Neural crest cell (in vitro differentiated cells): ENCODE measurements at regions not wholly inside any gene's neighbourhood (a gene's known extent, or its start where the extent isn't known, plus 50 kb on each side); places are given as distances from the start of the nearest gene placed in this dataset.
A peak's percentile ranks its signal among the peaks of the same experiment; 100 is the strongest.

ENCODE experiments used
- DNase-seq: peaks from one replicate; pipeline ENCODE4 v3.0.0; 2021; ENCODE audit warnings: low read depth, mixed read lengths, low spot score
- H3K27ac Mint-ChIP-seq: one replicate; pipeline ENCODE4 v1.8.0; 2021; ENCODE audit warnings: mild to moderate bottlenecking, mixed read lengths; ENCODE audit not compliant: unreplicated experiment
- H3K27me3 Mint-ChIP-seq: 2 replicates; pipeline ENCODE4 v1.8.0; 2021; ENCODE audit warnings: low read depth, mild to moderate bottlenecking, mixed read lengths
- H3K36me3 Mint-ChIP-seq: 2 replicates; pipeline ENCODE4 v1.8.0; 2021; ENCODE audit warnings: low read depth, mild to moderate bottlenecking, mixed read lengths
- H3K4me1 Mint-ChIP-seq: 2 replicates; pipeline ENCODE4 v1.8.0; 2021; ENCODE audit warnings: mixed read lengths
- H3K4me3 Mint-ChIP-seq: one replicate; pipeline ENCODE4 v1.8.0; 2021; ENCODE audit warnings: mild to moderate bottlenecking, mixed read lengths
- H3K9me3 Mint-ChIP-seq: 2 replicates; pipeline ENCODE4 v1.8.0; 2021; ENCODE audit warnings: mixed read lengths
- TF ChIP-seq, protein P1 (sequence below): fragments of 200-600 bp; sonication (generic); conservative IDR thresholded peaks from 2 replicates; pipeline ENCODE4 v1.5.0; 2021; ENCODE audit warnings: antibody characterized with exemption, mild to moderate bottlenecking

- Mint-ChIP-seq H3K4me3 (no peak overlapping the region), H3K9me3 (peaks cover 2% of the 10 kb centered on the region), H3K27me3 (no peaks in the 10 kb centered on the region), H3K36me3 (no peaks in the 10 kb centered on the region), H3K4me1 (peaks cover 12% of the 10 kb centered on the region), H3K27ac (no peak overlapping the region)
- no peak for DNase-seq
- TF ChIP-seq, protein P1, sequence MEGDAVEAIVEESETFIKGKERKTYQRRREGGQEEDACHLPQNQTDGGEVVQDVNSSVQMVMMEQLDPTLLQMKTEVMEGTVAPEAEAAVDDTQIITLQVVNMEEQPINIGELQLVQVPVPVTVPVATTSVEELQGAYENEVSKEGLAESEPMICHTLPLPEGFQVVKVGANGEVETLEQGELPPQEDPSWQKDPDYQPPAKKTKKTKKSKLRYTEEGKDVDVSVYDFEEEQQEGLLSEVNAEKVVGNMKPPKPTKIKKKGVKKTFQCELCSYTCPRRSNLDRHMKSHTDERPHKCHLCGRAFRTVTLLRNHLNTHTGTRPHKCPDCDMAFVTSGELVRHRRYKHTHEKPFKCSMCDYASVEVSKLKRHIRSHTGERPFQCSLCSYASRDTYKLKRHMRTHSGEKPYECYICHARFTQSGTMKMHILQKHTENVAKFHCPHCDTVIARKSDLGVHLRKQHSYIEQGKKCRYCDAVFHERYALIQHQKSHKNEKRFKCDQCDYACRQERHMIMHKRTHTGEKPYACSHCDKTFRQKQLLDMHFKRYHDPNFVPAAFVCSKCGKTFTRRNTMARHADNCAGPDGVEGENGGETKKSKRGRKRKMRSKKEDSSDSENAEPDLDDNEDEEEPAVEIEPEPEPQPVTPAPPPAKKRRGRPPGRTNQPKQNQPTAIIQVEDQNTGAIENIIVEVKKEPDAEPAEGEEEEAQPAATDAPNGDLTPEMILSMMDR, result no peak
Observed at GRCh38 chrX:134717698-134718097, 59.4 kb upstream of the PLAC1 start.

- H3K4me1 Mint-ChIP-seq, result peaks cover 12% of the 10 kb centered on the region
- H3K27ac Mint-ChIP-seq, result peak overlapping the region; percentile 27
- no peak overlapping the region for H3K4me3 Mint-ChIP-seq
- no peak for DNase-seq
- H3K36me3 Mint-ChIP-seq, result no peaks in the 10 kb centered on the region
- H3K27me3 Mint-ChIP-seq, result no peaks in the 10 kb centered on the region
- TF ChIP-seq, protein P1, result no peak
- peaks cover 2% of the 10 kb centered on the region for H3K9me3 Mint-ChIP-seq
Observed at GRCh38 chrX:134716620-134717012, 58.3 kb upstream of the PLAC1 start.

DNA sequence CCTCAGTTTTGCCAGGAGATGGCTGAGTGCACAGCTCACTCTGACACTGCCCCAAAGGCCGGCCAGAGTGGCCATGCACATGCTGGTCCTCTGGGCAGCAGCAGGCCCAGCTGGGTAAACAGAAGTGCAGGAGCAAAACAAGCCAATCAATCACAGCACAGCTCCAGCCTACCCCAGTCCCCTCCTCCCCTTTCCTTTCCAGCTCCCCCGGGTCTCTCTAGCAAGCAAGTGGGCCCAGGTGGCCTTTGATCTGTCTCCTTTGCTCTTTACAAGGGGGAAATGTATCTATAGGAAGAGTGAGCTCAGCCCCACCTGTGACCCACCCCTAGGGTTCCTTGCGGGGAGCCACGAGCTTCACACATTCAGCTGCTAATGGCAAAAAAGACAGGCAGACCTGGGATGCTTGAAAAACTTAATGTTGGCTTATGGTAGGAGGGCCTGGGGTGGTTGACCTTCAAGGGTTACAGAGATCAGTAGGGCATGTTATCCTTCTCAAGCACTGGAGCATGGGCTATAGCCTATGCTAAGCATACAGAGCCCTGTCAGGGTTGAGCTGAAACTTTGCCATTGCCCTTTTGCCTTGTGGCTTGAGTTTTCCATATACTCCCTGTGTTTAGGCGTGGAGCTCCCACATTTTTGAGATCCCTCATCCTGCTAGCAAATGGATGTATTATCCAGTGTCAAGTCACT, 57.8 kb upstream of the PLAC1 start:
- Mint-ChIP-seq H3K27ac (peak overlapping the region; percentile 75), H3K4me1 (peaks cover 12% of the 10 kb centered on the region), H3K4me3 (no peak overlapping the region), H3K9me3 (peaks cover 2% of the 10 kb centered on the region), H3K27me3 (no peaks in the 10 kb centered on the region), H3K36me3 (no peaks in the 10 kb centered on the region)
- TF ChIP-seq, protein P1, result no peak
- no peak for DNase-seq

DNA sequence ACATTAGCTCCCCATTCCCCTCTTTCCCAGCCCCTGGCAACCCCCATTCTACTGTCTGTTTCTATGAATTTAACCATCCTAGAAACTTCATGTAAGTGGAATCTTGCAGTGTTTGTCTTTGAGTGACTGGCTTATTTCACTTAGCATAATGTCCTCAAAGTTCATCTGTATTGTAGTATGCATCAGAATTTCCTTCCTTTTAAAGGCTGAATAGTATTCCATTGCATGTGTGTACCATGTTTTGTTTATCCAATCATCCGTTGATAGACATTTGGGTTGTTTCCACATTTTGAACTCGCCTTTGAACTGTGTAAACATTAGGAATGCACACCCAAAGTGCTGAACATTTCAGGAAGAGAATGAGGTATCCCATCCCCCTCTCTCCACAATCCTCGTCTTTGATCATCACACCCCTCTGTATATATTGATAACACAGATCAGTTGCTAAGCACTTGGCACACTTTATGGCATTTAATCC, 56.4 kb upstream of the PLAC1 start:
- TF ChIP-seq, protein P1, result no peak

GRCh38 chrX:134713618-134714107, 55.4 kb upstream of the PLAC1 start:
- H3K9me3 Mint-ChIP-seq, result peaks cover 2% of the 10 kb centered on the region
- H3K4me3 Mint-ChIP-seq, result no peak overlapping the region

More for the DNA sequence above, 56.4 kb upstream of the PLAC1 start:
- Mint-ChIP-seq H3K9me3 (peaks cover 2% of the 10 kb centered on the region), H3K36me3 (no peaks in the 10 kb centered on the region), H3K4me3 (no peak overlapping the region), H3K4me1 (peaks cover 12% of the 10 kb centered on the region), H3K27me3 (no peaks in the 10 kb centered on the region), H3K27ac (no peak overlapping the region)
- DNase-seq, result no peak

More at GRCh38 chrX:134713618-134714107, 55.4 kb upstream of the PLAC1 start:
- DNase-seq, result no peak
- no peaks in the 10 kb centered on the region for H3K36me3 Mint-ChIP-seq
- H3K27ac Mint-ChIP-seq, result no peak overlapping the region
- peaks cover 12% of the 10 kb centered on the region for H3K4me1 Mint-ChIP-seq
- TF ChIP-seq, protein P1, result no peak
- H3K27me3 Mint-ChIP-seq, result no peaks in the 10 kb centered on the region
